T-helper 2 cell treated with Interferon-gamma antibody and Interleukin-4, amounts not matched to agents 100 ng/mL and 5 ng/mL, for 36 hours (primary cell): ENCODE measurements at regions not wholly inside any gene's neighbourhood (a gene's known extent, or its start where the extent isn't known, plus 50 kb on each side); places are given as distances from the start of the nearest gene placed in this dataset.

ENCODE experiments used
- intact Hi-C: fragments of 100-400 bp; cut with micrococcal nuclease; formaldehyde crosslinking; loops from one replicate; pipeline ENCODE4 v1.15.1; 2023

DNA sequence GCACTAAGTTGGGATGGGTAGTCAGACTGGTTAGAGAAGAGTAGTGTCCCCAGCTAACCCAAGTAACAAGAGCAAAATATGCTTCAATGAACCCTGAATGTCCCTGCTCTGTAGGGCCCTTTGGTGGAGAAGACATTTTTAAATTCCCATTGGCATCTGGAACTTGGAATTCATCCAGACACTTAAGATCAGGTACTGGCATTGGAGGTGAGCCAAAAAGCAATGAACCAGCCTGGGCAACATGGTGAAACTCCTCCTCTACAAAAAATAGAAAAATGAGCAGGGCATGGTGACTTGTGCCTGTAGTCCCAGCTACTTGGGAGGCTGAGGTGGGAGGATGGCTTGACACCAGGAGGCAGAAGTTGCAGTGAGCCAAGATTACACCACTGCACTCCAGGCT, 58.9 kb upstream of the ZNF618 start:
- intact Hi-C loops, result no loop called here

GRCh38 chr9:113818391-113818790, 57.7 kb upstream of the ZNF618 start:
- intact Hi-C loops, result no loop called here

DNA sequence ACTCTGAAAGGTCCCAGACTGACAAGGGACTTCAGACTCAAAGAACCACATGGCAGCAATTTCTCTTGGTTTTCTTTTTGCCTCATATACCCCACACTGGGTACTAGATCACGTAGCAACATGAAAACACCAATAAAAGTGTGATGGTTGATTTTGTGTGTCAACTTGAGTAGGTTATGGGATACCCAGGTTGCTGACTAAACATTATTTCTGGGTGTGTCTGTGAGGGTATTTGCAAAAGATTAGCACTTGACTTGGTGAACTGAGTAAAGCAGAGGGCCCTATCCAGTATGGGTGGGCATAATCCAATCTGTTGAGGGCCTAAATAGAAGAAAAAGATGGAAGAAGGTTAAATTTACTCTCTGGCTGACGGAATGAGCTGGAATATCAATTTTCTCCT, 53.8 kb upstream of the ZNF618 start:
- intact Hi-C loops, result no loop called here

- intact Hi-C loops, result no loop called here
These were observed 52.7 kb upstream of the ZNF618 start for GRCh38 chr9:113823421-113823820.
